Lung (tissue), 11 donors: ENCODE measurements at regions not wholly inside any gene's neighbourhood (a gene's known extent, or its start where the extent isn't known, plus 50 kb on each side); places are given as distances from the start of the nearest gene placed in this dataset.

Experiments
- ATAC-seq: fragments of 200-7000 bp; cut with Tn5 transposase; one replicate; pipeline ENCODE4 v1.9.1; 2020; ENCODE audit warnings: moderate number of reproducible peaks; ENCODE audit not compliant: insufficient read depth, low FRiP score
- DNase-seq, 3 donors: peaks; one replicate each; pipeline ENCODE4 v3.0.0-alpha.2; 2013 to 2017
- H3K27ac ChIP-seq, 2 donors: one replicate each; pipeline ENCODE4 v1.5.1; 2013; ENCODE audit warnings: mild to moderate bottlenecking in 2 of 2, moderate library complexity in 2 of 2, control low read depth in 1 of 2, inconsistent platforms in 1 of 2, low read depth in 1 of 2, low read length in 1 of 2
- H3K27me3 ChIP-seq, 3 donors: one replicate each; pipeline ENCODE4 v1.5.1; 2013; ENCODE audit warnings: low read length in 2 of 3; ENCODE audit not compliant: control insufficient read depth in 3 of 3, insufficient read depth in 3 of 3
- H3K36me3 ChIP-seq, 4 donors: one replicate each; pipeline ENCODE4 v1.5.1; 2013; ENCODE audit warnings: low read length in 4 of 4, mild to moderate bottlenecking in 1 of 4, moderate library complexity in 1 of 4; ENCODE audit not compliant: control insufficient read depth in 4 of 4, insufficient read depth in 4 of 4
- H3K4me1 ChIP-seq, 5 donors: one replicate each; pipeline ENCODE4 v1.5.1; 2013; ENCODE audit warnings: low read length in 5 of 5, mild to moderate bottlenecking in 2 of 5, moderate library complexity in 1 of 5; ENCODE audit not compliant: control insufficient read depth in 5 of 5, insufficient read depth in 5 of 5
- H3K4me3 ChIP-seq: one replicate; pipeline ENCODE4 v1.5.1; 2013; ENCODE audit warnings: mild to moderate bottlenecking, control low read depth, moderate library complexity
- H3K9ac ChIP-seq, 2 donors: one replicate each; pipeline ENCODE4 v1.5.1; 2013; ENCODE audit warnings: low read length in 2 of 2, control low read depth in 1 of 2; ENCODE audit not compliant: insufficient read depth in 1 of 2
- H3K9me3 ChIP-seq, 4 donors: one replicate each; pipeline ENCODE4 v1.5.1; 2013; ENCODE audit warnings: low read length in 3 of 4, mild to moderate bottlenecking in 1 of 4, moderate library complexity in 1 of 4; ENCODE audit not compliant: control insufficient read depth in 4 of 4, insufficient read depth in 3 of 4
- CTCF ChIP-seq: IDR thresholded peaks from 2 replicates; pipeline ENCODE4 v1.5.1; 2012; ENCODE audit warnings: mild to moderate bottlenecking; ENCODE audit errors: control extremely low read depth, extremely low read depth
- WGBS, 2 donors: extraction: QIAGEN DNeasy Blood & Tissue Kit; methylation state at CpG; one replicate each; pipeline ENCODE4 v1.1.7; 2013; 5-methylcytosine and 5-hydroxymethylcytosine counted together
- donor health status: control.
- donor health status: control.
- donor health status: Bipolar disorder and iron deficiency.
- donor health status: healthy.
- donor health status: DM: yes; HTN: yes; CAD: no.

GRCh38 chr3:77967621-77968020, 927.7 kb downstream of the ROBO2 start:
- no peak overlapping the region for H3K4me3 ChIP-seq
- TF ChIP-seq CTCF, result no peak
- WGBS, 2 donors, result 62 to 82% methylated on average over 1 of the region's 1 CpG
- no peaks in the 10 kb centered on the region for H3K4me1 ChIP-seq
- H3K27ac ChIP-seq, result no peak overlapping the region
- no peaks in the 10 kb centered on the region for H3K36me3 ChIP-seq
- no peaks in the 10 kb centered on the region for H3K9me3 ChIP-seq
- ATAC-seq, result no peak
- no peak overlapping the region for H3K9ac ChIP-seq
- H3K27me3 ChIP-seq, result no peaks in the 10 kb centered on the region
- no peak for DNase-seq

- ATAC-seq (no peak), DNase-seq (no peak)
- no peak for TF ChIP-seq CTCF
- Histone ChIP-seq H3K9me3 (no peaks in the 10 kb centered on the region), H3K9ac (no peak overlapping the region), H3K27me3 (no peaks in the 10 kb centered on the region), H3K27ac (no peak overlapping the region), H3K4me1 (no peaks in the 10 kb centered on the region), H3K4me3 (no peak overlapping the region), H3K36me3 (no peaks in the 10 kb centered on the region)
Measured at GRCh38 chr3:77976079-77976478, 936.2 kb downstream of the ROBO2 start.

GRCh38 chr3:78003090-78003489, 963.2 kb downstream of the ROBO2 start:
- Histone ChIP-seq H3K9ac (no peak overlapping the region), H3K4me1 (no peaks in the 10 kb centered on the region), H3K27me3 (no peaks in the 10 kb centered on the region), H3K36me3 (no peaks in the 10 kb centered on the region), H3K9me3 (peaks cover 0 to 10% (median 0%) of the 10 kb centered on the region in 4 donors), H3K4me3 (no peak overlapping the region), H3K27ac (no peak overlapping the region)
- no peak for TF ChIP-seq CTCF
- 92 to 94% methylated on average over 4 of the region's 4 CpGs for WGBS, 2 donors
- ATAC-seq (no peak), DNase-seq (no peak)

GRCh38 chr3:78004571-78004970, 964.7 kb downstream of the ROBO2 start:
- H3K9me3 ChIP-seq, result peaks cover 0 to 10% (median 0%) of the 10 kb centered on the region in 4 donors
- H3K9ac ChIP-seq, result no peak overlapping the region
- H3K27me3 ChIP-seq, result no peaks in the 10 kb centered on the region
- no peaks in the 10 kb centered on the region for H3K36me3 ChIP-seq
- no peaks in the 10 kb centered on the region for H3K4me1 ChIP-seq
- TF ChIP-seq CTCF, result no peak
- ATAC-seq (no peak), DNase-seq (no peak)
- 38 to 46% methylated on average over 2 of the region's 2 CpGs for WGBS, 2 donors
- no peak overlapping the region for H3K4me3 ChIP-seq
- H3K27ac ChIP-seq, result no peak overlapping the region
